ENCODE measurements at regions not wholly inside any gene's neighbourhood (a gene's known extent, or its start where the extent isn't known, plus 50 kb on each side); places are given as distances from the start of the nearest gene placed in this dataset.
"Not testable (repeated sequence)": the region's sequence is repeated elsewhere in the genome, so short reads cannot be mapped to it uniquely, and the experiment has no call there.

DNA sequence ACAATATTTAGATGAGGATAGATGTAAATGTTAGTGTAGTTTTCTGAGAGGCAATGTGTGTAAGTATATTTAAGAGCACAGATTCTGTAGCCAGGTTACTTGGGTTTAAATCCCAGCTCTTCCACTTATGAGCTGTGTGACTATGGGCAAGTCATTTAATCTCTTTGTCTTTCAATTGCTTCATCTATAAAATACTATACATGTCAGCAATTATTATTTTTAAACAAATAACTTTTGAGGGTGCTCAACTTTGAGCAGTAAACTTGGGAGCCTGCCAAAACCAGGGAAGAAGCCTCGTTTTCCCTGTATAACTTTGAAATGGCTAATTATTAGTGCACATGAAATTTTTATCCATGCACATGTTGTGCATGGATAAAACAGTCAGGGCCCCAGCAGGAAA, 222.8 kb downstream of the FOXD2 start:
- no peak for DNase-seq (ENCODE audit: low spot score)

DNA sequence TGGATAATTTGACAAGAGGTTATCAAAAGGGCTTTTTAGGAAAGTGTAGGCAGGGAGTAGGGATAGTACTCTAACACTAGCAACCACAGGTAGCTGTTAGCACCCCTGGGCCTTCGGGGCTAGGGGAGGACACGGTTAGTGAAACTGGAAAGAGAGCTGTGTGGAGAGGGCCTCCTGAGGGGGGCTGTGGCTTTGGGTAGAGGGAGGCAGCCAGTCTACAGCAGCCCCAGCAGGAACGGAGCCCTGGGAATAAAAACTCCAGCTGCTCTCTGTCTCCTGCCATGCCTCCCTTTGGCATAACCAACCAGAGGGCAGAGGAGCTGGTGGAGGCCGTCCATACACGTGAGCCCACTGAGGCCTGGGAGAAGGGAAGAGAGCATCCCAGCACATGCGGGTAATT, 223.2 kb downstream of the FOXD2 start:
- DNase-seq (ENCODE audit: low spot score), result no peak

DNA sequence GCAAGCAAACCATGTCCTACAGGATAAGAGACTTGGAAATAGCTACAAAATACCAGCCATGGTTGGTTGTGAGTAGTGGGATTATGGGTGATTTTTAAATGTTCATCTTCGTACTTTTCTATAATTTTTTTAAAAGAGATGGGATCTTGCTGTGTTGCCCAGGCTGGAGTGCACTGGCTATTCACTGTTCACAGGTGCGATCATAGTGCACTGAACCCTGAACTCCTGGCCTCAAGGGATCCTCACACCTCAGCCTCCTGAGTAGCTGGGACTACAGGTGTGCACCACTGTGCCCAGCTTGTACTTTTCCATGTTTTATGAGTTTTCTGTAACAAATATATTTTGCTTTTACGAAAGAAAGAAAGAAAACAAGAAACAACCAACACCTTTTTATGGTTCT, 224.2 kb downstream of the FOXD2 start:
- DNase-seq (ENCODE audit: low spot score), result no peak

DNA sequence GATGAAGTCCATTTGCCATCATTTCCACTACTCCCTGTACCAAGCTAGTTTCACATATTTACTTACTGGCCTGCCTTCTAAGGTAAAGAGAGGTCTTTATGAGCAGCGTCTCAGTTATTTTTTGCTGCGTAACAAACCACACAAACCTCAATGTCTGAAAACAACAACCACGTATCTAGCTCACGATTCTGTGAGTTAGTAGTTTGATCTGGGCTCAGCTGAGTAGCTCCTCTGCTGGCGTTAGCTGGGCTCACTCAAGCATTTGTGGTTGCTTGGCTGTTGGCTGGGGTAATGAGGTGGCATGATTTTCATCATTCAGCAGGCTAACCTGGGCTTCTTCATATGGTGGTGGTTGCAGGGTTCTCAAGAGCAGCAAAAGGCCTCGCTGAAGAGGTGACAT, 225.4 kb downstream of the FOXD2 start:
- no peak for DNase-seq (ENCODE audit: low spot score)

DNA sequence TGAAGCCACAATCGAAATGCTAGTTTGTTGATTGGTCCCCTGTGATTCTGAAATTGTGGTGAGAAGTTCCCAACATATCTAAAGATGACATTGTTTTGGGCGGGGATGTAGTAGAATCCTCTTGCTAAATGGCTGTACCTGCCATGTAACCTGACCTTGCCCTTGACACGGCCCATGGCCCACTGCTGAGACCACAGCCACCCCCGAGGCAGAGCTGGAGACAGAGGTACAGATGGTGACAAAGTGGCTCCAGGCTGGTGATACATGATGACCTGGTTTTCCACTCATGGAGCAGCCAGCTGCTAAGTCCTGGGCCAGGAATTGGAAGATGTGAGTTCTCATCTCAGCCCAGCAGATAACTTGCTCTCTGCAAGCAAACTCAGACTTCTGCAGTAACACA, 226.5 kb downstream of the FOXD2 start:
- DNase-seq (ENCODE audit: low spot score), result no peak

DNA sequence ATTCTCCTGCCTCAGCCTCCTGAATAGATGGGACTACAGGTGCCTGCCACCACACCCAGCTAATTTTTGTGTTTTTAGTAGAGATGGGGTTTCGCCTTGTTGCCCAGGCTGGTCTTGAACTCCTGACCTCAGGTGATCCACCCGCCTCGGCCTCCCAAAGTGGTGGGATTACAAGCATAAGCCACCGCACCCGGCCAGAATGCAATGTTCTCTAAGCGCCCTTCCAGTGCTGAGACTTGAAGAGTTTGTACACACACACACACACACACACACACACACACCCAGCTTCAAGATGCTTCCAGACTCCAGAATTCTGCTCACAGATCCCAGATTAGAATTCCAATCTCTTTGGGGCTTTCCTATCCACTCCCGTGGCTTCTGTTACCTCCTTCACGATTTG, 227.1 kb downstream of the FOXD2 start:
- not testable (repeated sequence) for DNase-seq (ENCODE audit: low spot score)

DNA sequence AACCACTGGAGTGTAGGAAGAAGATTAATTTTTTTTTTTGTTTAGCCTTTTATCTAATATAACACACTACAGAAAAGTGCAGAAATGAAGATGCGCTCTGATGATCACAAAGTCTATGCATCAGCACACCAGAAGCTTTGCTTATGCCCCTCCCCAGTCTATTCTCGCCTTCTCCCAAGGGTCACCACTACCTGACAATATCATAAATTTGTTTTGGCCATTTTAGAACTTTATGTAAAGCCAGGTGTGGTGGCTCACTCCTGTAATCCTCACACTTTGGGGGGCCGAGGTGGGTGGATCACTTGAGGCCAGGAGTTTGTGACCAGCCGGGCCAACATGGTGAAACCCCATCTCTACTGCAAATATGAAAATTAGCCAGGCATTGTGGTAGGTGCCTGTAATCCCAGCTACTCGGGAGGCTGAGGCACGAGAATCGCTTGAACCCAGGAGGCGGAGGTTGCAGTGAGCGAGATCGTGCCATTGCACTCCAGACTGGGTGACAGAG, 231.3 kb downstream of the FOXD2 start:
- DNase-seq (ENCODE audit: low spot score), result no peak

DNA sequence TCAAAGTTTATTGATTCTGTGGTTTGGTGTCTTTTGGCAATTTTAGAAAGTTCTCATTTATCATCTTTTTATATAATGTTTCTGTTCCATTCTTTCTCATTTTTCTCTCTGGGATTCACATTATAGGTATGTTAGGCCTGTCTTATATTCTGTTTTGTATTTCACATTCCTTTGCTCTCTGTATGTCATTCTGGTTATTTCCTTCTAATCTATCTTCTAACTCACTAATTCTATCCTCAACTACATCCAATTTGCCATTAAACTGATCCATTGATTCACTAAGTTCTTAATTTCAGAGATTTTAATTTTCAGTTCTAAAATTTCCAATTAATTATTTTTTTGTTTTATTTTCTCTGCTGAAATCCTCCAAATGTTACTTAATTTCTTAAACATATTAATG, 234.8 kb downstream of the FOXD2 start:
- no peak for DNase-seq (ENCODE audit: low spot score)

DNA sequence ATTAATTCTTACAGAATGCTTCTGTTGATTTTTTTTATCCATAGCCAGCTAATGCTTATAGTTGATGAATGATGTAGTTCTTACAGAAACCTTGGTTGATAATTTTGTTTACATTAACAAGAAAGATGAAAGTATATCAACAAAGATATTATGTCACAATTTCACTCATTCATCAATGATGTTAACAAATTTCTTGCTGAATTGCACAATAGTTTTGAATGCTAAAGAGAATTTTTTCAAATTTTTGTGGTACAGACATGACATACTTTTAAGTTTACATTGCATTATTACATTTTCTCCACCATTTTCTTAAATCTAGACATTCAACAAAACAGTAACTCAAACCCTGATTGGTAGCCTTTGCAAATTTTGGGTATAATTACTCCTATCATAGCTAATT, 236.3 kb downstream of the FOXD2 start:
- DNase-seq (ENCODE audit: low spot score), result no peak

DNA sequence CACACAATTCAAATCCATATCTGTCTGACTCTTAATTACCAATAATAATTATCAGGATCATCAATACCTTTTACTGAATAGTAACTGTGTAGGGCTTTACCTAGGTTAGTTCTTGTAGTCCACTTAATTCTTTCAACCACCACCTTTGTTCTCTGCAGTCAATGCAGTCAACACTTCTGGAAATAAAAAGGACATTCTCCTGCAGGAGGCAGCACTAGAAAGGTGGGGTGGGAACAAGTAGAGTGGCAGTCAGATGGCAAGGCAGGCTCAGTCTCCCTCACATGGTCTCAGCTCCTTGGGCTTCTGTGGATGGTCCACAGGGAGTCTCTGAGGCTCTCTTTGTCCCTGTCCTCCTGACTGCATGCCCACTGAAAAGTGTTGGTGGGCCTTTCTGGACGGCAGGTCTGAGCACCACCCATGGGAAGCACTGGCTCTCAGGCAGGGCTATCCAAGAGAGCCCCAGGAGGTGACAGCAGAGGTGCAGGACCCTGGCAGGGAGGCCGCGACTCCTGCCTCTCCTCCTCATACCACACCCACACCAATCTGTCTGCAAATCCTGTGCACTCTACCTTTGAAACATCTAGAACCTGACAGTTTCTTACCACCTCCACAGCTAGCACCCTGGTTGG, 237.3 kb downstream of the FOXD2 start:
- no peak for DNase-seq (ENCODE audit: low spot score)

DNA sequence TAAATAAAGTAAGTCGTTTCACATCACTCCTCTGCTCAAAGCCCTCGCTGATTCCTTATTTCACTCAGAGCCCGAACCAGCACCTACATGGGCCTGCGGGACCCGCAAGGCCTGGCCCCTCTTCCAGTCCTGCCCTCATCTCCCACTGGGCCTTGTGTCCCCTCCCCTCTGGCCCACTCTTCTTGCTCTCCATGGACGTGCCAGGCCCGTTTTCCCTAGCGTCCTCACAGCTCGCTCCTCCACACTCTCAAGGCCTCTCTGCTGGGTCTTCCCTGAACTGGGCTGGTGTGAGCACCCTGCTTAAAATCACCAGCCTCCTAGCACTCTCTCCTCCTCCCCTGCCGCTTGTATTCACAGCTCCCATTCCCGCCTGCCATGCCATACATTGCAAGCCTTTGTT, 237.9 kb downstream of the FOXD2 start:
- no peak for DNase-seq (ENCODE audit: low spot score)

DNA sequence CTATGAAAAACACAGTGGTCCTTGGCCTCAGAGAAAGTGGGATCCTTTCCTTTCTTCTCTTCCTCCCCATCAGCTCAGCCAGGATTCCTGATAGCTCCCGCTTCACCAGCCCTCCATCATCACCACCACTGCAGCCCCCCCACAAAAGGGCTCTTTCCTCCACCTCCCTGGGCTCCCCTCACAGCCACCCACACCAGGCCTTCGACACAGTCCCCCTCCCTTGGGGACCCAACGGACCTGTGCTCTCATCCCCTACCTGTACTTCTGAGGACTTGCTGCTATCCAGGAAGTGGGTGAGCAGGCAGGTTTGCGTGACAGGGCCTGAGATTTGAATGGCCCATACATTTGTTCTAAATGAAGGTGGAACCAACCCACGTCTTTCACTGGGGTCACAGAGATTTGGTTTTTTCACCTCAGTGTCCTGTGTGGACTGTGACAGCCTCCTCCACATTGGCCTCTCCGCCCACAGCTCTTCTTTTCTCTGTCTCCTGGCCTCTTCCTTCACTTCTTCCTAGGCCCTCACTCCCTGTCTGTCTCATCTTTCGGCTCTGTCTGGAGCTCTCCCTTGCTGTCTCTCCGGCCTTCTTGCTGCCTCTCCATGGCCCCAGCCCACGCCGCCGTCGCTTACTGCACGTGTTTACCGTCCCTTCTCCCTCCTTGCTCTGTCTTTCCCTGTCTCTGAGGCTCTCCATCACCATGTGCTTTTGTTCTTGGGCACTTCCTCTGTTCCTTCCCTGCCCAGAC, 238.6 kb downstream of the FOXD2 start:
- DNase-seq (ENCODE audit: low spot score), result no peak

DNA sequence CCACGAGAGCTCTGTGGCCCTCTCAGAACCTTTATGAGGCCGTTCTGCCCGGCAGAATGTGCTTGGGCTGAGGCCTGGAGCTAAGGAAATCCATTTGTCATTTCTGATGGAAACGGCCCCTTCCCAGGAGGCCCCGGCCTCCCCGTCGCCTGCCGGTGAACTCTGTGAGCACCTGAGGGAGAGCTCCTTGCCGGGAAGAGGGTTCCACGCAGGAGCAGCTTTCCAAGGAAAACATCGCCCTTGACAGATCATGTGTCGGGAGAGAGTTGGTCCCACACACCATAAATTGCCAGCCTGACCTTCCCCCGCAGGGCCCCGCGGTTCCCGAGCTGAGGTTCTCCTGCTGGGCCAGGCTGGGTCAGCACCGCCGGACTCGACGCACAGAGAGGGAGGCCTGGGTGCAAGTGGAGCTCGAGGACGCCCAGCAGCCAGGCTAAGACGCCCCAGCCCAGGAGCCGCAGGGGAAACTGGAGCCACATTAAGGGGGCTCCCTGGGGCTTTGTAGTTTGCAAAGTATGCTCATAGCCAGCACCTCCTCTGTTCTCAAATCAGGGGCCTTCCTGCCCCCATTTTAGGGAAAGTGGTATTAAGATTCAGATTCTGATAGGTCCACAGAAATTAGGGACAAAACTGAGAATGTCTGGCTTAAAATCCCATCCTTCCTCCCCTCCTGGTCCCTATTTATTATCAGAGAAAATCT, 239.5 kb downstream of the FOXD2 start:
- DNase-seq (ENCODE audit: low spot score), result no peak

DNA sequence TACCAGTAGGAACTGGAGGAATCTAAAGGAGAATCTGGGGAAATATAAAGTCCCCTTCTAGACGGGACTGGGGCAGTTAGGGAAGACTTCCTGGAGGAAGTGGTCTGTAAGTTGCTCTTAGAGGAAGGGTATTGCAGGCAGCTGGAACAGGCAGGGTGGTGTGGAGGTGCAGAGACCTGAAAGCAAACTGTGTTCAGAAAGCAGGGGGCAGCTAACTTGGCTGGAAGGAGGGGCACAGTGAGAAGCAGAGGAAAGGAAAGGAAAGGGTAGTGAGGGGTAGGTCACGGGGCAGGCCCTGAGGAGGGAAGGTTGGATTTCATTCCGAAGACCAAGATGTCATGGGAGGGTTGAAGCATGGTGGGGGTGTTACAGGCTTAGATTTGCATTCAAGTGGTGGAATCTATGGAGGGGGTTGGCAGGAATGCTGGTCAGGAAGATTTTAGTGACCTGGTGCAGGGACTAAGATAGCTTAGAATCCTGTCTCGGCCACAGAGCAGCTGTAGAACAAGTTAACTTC, 240.7 kb downstream of the FOXD2 start:
- DNase-seq (ENCODE audit: low spot score), result no peak

DNA sequence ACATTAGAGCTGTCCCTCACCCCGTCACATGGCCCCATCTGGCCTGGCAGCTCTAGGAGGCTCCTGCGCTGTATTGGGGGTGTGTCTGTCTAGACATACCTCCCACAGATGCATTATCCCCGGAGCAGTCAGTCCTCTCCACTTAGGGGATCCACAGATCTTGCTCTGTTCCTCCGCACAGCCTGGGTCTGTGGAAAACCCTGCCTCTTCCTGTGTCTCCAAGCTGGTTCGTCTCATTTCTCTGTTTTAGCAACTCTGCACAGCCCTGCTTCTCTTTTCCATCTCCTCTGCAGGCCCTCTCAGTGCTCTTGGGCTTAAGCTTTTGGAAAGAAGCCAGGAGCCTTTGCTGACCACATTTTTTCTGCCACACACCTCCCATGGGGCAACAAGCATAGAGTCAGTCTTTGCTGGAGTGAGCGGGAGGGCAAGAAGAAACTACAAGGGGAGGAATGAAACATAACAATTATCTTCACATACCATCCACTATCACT, 241.5 kb downstream of the FOXD2 start:
- no peak for DNase-seq (ENCODE audit: low spot score)

DNA sequence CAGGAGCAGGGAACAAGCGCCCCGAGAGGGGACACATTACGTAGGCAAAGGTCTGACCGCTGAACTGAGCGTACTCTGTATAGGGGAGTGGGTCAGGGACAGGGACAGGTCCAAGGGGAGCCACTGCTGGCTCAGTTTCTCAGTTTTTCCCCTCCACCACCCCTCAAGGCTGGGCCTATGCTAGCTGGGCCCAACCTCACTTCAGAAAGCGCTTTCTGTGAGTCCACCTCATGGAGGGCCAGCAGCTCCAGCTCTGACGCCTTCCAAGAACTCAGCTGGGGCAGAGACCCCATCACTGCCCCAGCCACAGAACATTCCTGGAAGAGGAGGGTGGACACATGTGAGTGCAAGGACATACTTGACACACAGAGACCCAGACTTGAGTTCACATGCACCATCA, 242.0 kb downstream of the FOXD2 start:
- no peak for DNase-seq (ENCODE audit: low spot score)

DNA sequence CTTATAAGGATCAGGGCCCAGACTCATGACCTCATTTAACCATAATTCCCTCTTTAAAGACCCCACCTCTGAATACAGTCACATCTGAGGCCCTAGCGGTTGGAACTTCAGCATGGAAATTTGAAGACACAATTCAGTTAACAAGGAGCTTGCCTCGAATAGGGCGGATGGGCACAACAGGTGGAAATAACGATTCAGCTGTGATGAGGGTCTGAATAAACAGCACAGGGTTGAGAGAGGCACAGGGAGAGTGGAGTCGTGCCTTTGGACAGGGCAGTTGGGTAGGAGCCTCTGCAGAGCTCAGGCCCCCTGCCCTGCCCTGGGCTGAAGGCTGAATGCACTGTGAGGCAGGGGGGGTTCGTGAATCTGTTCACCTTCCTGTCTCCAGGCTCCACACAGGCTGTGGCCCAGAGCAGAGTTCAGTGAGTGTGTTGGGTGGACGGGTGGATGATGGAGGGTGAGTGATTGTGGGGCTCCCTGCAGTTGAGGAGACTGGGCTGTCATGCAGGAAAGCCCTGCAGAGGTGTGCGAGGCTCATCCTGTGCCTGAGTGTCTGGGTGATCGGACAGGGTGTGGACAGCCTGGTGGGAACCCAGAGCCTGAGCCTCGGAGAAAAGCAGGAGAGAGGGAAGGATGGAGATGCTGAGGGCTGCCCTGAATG, 243.1 kb downstream of the FOXD2 start:
- DNase-seq (ENCODE audit: low spot score), result no peak

DNA sequence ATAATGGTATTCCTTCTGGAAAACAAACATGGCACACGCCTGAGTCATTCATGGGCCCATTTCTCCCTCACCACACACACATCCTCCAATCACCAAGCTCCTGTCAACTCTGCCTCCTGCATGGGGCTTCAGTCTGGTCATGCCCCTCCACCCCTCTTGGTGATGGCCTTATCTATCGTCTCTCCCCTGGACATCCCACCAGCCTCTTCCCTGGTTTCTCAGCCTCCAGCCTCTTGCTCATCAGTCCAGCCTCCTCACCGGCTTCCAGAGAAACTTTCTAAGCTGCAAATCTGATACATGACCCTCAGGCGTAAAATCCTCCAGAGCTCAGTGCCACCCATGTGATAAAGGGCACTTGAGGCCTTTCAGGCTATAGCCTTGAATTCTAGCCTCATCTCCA, 243.9 kb downstream of the FOXD2 start:
- DNase-seq (ENCODE audit: low spot score), result no peak

DNA sequence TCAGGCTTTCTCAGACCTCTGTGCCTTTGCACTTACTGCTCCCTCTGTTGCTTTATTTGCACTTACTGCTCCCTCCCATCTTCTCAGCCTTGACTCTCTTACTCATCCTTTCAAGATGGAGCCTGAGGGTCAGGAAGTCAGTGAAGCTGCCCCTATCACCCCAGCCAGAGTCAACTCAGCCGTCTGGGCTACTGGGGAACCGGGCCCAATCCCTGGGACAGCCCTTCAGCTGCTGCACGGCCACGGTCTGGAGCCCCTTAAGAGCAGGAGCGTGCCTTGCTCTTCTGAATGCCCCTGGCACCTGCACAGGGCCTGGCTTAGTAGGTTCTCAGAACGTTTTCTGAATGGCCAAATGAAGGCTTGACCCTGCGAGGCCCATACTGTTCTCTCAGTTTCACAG, 244.4 kb downstream of the FOXD2 start:
- DNase-seq (ENCODE audit: low spot score), result no peak

DNA sequence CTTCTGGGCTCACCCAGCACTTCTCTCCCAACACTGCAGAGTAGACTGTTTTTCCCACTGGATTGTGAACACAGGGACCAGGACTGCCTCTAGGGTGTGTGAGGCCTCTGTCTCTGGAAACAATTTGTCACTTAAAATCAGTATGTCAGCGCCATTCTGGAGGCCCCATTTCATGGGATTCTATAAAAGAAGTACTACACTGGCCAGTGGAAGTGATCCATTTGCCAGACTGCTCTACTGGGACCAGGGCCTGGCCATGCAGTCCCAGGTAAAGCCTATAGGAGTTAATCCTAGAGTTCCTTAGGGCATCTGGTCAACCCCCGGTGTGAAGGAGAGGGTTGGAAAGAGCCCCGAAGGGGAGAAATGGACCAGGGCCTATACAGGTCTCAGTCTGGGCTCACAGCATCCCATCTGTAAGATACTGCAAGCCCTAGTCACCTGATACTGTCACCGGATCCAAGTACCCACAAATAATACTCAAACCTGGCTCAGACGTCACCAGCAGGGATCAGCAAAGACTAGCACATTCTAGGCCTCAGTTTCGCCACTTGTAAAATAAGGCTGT, 245.0 kb downstream of the FOXD2 start:
- peak; percentile 23 for DNase-seq (ENCODE audit: low spot score)

DNA sequence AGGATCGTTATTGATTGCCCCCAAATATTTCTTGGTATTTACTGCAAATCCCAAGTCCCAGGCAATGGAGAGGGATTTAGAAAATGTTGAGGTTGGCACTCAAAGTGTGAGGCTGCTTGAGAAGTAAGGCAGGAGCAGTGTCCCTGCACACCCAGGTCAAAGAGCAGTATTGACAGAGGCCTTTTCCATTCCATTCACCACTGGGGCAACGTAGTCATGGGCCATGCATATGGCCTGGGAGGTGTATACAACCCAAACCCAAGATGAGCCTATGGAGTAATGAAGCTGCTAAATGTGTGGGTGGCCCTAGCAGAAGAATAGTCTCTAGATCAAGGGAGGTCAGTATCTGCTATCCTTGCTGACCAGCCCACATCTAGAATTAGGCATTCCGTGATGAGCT, 245.6 kb downstream of the FOXD2 start:
- DNase-seq (ENCODE audit: low spot score), result no peak

DNA sequence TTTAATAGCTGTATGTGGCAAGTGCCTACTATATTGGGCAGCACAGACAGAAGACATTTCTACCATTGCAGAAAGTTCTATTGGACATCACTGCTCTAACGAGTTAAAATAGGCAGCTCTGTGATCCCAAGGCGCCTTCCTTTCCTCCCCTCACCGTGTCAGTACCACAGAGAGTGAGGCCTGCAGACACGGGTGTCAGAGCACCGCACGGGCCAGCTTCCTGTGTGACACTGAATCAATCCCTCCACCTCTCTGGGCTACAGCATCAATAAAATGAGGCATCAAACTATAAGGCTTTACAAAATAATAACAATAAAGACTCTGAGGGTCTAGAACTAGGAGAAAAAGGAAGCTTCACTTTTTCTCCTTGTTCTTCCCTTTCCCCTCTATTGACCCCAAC, 246.7 kb downstream of the FOXD2 start:
- DNase-seq (ENCODE audit: low spot score), result no peak
